GM18907 (cell line): ENCODE measurements at regions not wholly inside any gene's neighbourhood (a gene's known extent, or its start where the extent isn't known, plus 50 kb on each side); places are given as distances from the start of the nearest gene placed in this dataset.
"Not testable (repeated sequence)": the region's sequence is repeated elsewhere in the genome, so short reads cannot be mapped to it uniquely, and the experiment has no call there.

Experiments used
- ATAC-seq: cut with Tn5 transposase; IDR thresholded peaks from one replicate; pipeline ENCODE4 v1.9.1; 2021; ENCODE audit warnings: mild to moderate bottlenecking, moderate library complexity; ENCODE audit not compliant: unreplicated experiment

GRCh38 chr9:18066608-18067007 lies 407.3 kb upstream of the ADAMTSL1 start:
- ATAC-seq: not testable (repeated sequence)

- ATAC-seq: no peak
These were observed 406.3 kb upstream of the ADAMTSL1 start for GRCh38 chr9:18067548-18068120.

DNA sequence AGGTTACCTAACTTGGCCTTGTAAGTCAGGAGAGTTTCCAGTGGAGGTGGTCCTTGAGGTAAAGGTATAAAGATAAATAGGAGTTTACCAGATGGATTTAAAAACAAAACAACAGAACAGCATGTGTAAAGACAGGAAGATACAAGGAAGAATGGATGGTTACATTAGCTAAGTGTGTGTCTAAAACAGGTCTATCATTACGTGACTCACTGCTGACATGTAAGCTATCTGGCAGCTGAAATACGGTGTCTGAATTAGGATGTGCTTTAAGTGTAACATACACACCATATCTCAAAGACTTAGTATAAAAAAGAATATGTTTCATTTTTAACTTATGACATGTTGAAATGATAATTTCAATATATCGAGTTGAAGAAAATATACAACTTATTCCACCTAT lies 405.1 kb upstream of the ADAMTSL1 start:
- ATAC-seq: no peak

DNA sequence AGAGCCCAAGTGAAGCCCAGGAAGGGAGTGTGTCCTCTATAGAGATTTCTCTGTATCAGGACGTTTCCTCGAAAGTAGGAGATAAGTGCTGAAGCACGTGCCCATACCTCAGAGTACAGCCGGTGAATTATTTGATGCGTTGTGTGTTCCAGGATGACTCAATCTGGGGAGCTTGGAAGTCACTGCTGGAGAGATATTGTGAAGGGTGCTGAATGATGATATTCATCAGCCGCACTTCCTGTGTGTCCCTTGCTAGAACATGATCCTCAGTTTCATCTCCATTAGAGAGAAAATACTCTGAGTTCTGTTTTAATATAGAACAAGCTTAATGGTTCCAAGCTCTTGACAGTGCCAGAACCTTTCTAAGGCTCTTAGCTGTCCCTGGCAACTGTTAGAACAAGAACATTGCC lies 402.3 kb upstream of the ADAMTSL1 start:
- ATAC-seq: no peak

- no peak for ATAC-seq
These were observed 401.0 kb upstream of the ADAMTSL1 start for GRCh38 chr9:18073002-18073401.

DNA sequence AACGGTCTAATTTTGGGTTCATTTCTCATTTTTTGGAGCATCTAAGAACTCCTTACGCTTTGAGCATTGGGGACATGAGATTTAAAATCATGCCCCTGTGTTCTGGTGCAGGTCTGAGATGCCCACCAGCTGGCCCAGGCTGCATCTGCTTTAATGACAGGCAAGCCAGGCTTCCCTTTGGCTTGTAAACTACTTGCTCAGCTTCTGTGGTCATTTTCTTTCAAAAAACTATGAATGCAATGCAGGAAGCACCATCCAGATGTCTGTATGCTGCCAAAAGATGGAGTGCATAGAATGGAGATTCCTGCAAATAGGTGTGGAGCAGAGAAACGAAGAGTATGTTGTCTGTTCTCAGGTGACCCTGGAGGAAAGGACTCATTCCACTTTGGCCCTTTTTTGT lies 399.9 kb upstream of the ADAMTSL1 start:
- no peak for ATAC-seq

GRCh38 chr9:18075253-18075952 lies 398.6 kb upstream of the ADAMTSL1 start:
- no peak for ATAC-seq

DNA sequence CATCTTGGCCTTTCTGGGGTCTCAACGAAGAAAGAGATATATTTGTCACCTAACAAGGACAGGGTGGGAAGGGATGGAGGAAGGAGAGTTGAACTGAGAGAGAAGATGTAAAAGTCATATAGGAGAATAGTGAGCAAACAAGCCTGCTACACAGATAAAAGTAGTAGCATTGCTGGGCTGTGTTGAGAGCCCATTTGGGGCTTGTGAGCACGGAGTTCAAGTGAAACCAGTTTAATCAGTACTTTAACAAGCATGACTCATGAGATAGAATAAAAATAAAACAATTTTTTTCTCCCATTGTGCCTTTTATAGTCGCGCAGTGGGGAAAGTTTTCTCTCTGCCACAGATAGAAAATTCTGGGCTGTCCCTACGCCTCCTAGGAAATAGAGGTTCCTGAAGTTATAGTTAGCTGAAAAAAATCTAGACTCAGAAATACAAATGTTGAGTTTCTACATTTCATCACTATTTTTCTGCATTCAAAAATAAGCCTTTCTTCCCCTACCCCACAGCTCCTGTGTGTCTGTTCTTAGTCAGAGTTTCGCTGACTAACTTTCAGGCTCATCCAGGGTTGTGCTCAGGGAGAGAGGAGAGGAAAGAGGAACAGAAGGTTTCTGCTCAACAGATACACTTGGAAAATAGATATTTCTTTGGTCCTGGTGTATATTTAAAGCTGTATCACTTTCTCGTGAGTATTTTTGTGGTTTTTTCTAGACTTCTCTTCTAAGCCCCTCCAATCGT lies 395.8 kb upstream of the ADAMTSL1 start:
- ATAC-seq: no peak

DNA sequence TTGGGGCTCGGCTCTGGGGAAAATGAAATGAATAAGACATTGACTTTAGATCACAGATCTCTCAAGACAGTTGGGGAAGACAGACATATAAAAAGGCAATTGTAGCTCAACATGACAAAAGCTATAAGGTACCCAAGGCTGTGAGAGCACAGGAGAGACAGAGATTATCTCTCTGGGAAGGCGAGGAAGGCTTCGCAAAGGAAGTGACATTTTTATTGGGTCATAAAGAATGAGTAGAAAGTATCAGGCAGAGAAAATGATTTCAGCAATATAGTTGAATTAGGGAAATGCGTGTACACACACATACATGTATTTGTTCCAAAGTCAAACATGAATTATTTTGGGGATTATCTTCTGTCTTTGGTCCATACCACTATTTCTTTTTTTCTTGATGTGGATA lies 381.8 kb upstream of the ADAMTSL1 start:
- no peak for ATAC-seq

DNA sequence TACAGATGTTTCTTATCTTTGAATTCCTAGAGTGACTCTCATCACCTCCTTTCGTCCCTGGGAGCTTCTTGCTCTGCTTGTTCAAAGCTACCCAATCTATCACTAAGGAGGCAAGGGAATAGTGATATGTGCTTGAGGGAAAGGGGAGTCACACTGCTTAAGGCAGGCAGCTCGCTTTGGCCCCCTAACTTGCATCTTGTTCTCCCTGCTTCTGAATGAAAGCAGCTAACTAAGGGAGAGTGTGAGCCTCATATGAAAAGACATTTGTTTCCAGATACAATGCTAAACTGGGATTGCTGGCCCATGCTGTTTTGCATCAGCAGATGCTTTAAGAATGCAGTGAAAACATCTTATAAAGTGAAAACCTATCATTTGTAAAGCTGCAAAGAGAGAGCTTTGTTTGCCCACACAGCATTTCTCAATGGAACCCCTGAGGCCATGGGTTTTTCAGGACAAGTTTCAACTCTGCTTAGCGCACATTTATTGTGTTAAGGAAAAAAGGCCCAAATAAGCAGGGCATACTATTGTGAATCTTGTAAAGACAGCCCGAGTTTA lies 367.9 kb upstream of the ADAMTSL1 start:
- ATAC-seq: no peak

DNA sequence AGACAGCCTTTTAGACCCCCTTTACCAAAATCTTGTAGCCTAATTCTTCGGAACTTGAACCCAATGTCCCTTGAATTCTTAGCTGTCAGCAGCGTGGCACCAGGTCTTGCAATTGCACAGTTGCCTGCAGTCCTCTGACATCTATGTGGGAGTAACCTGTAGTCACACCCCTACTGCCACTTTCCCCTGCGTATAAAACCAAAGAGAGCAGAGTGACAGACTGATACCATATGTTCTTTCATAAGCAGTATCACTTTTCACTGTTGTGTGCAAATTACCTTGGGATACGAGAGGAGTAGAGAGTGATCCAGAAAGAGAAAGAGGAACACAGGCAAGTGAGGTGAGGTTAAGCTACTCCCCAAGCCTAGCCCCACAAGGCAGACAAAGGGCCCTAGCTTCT lies 364.3 kb upstream of the ADAMTSL1 start:
- ATAC-seq: no peak

DNA sequence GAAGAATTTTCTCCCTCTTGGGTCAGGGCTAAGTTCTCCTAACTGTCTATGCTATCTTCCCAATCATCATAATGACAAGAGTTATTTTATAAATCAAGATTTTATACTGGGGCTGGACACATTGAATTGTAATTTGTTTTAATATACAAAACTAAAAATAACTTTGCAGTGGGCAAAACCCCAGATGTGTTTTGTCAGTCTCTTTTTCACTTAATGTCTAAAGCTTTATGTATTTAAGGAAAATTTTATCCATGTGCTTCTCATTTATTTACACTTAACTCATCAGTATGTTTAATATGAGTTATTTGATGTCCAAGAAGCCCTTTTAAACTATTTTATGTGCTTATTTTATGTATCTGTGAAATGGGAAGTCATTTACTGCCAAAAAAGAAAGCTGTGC lies 362.8 kb upstream of the ADAMTSL1 start:
- ATAC-seq: no peak

- no peak for ATAC-seq
These were observed 359.1 kb upstream of the ADAMTSL1 start for GRCh38 chr9:18114559-18115475.

- no peak for ATAC-seq
These were observed 355.7 kb upstream of the ADAMTSL1 start for GRCh38 chr9:18118268-18118667.

- ATAC-seq: no peak
These were observed 351.8 kb upstream of the ADAMTSL1 start for GRCh38 chr9:18122171-18122570.

DNA sequence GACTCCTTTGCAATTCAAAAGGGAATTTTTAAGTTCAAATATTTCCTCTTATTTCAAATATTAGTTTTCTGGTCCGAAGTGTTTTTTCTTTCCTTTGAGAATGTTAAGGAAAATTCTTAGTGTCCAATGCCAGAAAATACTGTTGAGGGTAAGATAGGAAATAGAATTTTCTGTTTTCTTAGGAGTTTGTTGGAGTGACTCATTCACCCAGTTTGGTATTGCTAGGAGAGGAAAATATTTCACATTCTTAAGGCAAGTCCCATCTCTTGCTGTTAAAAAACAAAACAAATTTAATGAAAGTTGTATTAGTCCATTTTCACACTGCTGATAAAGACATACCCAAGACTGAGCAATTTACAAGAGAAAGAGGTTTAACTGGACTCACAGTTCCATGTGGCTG lies 349.2 kb upstream of the ADAMTSL1 start:
- no peak for ATAC-seq

DNA sequence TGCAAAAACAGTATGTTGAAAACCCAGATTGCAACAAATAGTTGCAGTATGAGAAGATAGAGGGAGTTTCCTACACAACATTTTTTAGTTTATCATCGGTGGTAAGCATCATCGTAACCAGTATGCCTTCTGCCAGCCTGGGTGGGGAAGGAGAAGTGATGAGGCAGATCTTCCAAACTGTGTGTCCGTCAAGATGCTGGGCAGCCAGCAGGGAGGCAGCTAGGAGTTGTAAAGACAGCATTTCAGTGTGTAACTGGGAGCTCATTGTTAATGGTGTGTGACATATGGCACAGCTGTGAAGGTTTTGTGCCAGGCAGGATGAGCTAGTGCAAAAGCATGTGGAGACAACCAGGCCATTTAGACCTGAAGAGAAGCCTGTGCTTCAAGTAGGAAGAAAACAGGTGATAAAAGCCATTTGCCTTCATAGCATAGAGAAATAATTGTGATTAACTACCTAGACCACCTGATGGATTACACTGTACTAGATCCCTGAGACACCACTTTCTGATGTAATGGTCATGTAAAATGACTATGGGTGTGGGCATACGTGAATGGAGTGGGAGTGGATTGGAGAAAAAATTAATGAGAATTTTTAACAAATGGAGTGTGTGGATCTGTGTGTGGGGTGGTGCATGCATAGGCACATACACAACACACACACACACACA lies 347.0 kb upstream of the ADAMTSL1 start:
- ATAC-seq: no peak

- ATAC-seq: no peak
These were observed 346.5 kb upstream of the ADAMTSL1 start for GRCh38 chr9:18127499-18127875.

- ATAC-seq: no peak
These were observed 344.1 kb upstream of the ADAMTSL1 start for GRCh38 chr9:18129809-18130334.

- ATAC-seq: no peak
These were observed 337.5 kb upstream of the ADAMTSL1 start for GRCh38 chr9:18136354-18136994.
